Smooth muscle cell (in vitro differentiated cells): ENCODE measurements at regions not wholly inside any gene's neighbourhood (a gene's known extent, or its start where the extent isn't known, plus 50 kb on each side); places are given as distances from the start of the nearest gene placed in this dataset.

ENCODE experiments used
- DNase-seq: peaks from one replicate; lab custom pipeline; 2025; ENCODE audit not compliant: unreplicated experiment; lab: John Stamatoyannopoulos, UW
- H2AFZ ChIP-seq: fragments of 200-600 bp; sonication (generic); 2 replicates; pipeline ENCODE4 v1.6.0; 2016; ENCODE audit warnings: antibody characterized with exemption, low read depth, mild to moderate bottlenecking
- H3F3A ChIP-seq: fragments of 200-600 bp; sonication (generic); 2 replicates; pipeline ENCODE4 v1.6.0; 2017; ENCODE audit warnings: antibody characterized with exemption, low read depth
- H3K27ac ChIP-seq: fragments of 200-600 bp; sonication (generic); 2 replicates; pipeline ENCODE4 v1.5.1; 2016; ENCODE audit warnings: low read depth, mild to moderate bottlenecking
- H3K27me3 ChIP-seq: fragments of 200-600 bp; sonication (generic); 2 replicates; pipeline ENCODE4 v1.6.1; 2016; ENCODE audit warnings: low read depth, mild to moderate bottlenecking
- H3K36me3 ChIP-seq: fragments of 200-600 bp; sonication (generic); 2 replicates; pipeline ENCODE4 v1.5.1; 2016; ENCODE audit warnings: low read depth
- H3K4me1 ChIP-seq: fragments of 200-600 bp; sonication (generic); 2 replicates; pipeline ENCODE4 v1.5.1; 2016; ENCODE audit warnings: low read depth
- H3K4me2 ChIP-seq: fragments of 200-600 bp; sonication (generic); 2 replicates; pipeline ENCODE4 v1.6.0; 2016; ENCODE audit warnings: mild to moderate bottlenecking
- H3K4me3 ChIP-seq: fragments of 200-600 bp; sonication (generic); 2 replicates; pipeline ENCODE4 v1.5.1; 2016; ENCODE audit warnings: mild to moderate bottlenecking
- H3K79me2 ChIP-seq: fragments of 200-600 bp; sonication (generic); 2 replicates; pipeline ENCODE4 v1.6.0; 2016; ENCODE audit warnings: low read depth, mild to moderate bottlenecking
- H3K9ac ChIP-seq: fragments of 200-600 bp; sonication (generic); 2 replicates; pipeline ENCODE4 v1.6.0; 2016; ENCODE audit warnings: low read depth
- H3K9me3 ChIP-seq: fragments of 200-600 bp; sonication (generic); replicated peaks from 2 replicates; pipeline ENCODE4 v1.5.1; 2016; ENCODE audit warnings: low read depth
- H4K20me1 ChIP-seq: fragments of 200-600 bp; sonication (generic); 2 replicates; pipeline ENCODE4 v1.6.0; 2016; ENCODE audit warnings: low read depth
- CTCF ChIP-seq: fragments of 200-600 bp; sonication (generic); IDR thresholded peaks from 2 replicates; pipeline ENCODE4 v1.5.1; 2017; ENCODE audit warnings: borderline replicate concordance, mild to moderate bottlenecking, antibody characterized with exemption; ENCODE audit not compliant: insufficient read depth, poor library complexity, severe bottlenecking
- WGBS: methylation state at CpG from one replicate; pipeline ENCODE4 v1.1.7; 2016; ENCODE audit warnings: low lambda C conversion rate; 5-methylcytosine and 5-hydroxymethylcytosine counted together

- peaks cover 14% of the 10 kb centered on the region for H3K4me1 ChIP-seq
- WGBS, result 89% methylated on average over 12 of the region's 12 CpGs
Measured at GRCh38 chr16:86071611-86072240, 172.8 kb downstream of the IRF8 start.

GRCh38 chr16:86072328-86073102, 173.6 kb downstream of the IRF8 start:
- no peaks in the 10 kb centered on the region for H3K36me3 ChIP-seq
- no peaks in the 10 kb centered on the region for H3F3A ChIP-seq
- H3K9ac ChIP-seq, result no peak overlapping the region
- no peaks in the 10 kb centered on the region for H3K9me3 ChIP-seq
- H2AFZ ChIP-seq, result no peak overlapping the region
- no peaks in the 10 kb centered on the region for H3K79me2 ChIP-seq
- H3K4me2 ChIP-seq, result no peak overlapping the region
- H3K27me3 ChIP-seq, result no peaks in the 10 kb centered on the region
- H3K4me3 ChIP-seq, result no peak overlapping the region
- H3K27ac ChIP-seq, result no peak overlapping the region
- 57% methylated on average over 21 of the region's 21 CpGs for WGBS
- peak; percentile 77 for TF ChIP-seq CTCF
- peaks cover 14% of the 10 kb centered on the region for H3K4me1 ChIP-seq
- H4K20me1 ChIP-seq, result no peaks in the 10 kb centered on the region
- DNase-seq, result peak; percentile 25

More at GRCh38 chr16:86071611-86072240, 172.8 kb downstream of the IRF8 start:
- H3K79me2 ChIP-seq, result no peaks in the 10 kb centered on the region
- no peaks in the 10 kb centered on the region for H3K27me3 ChIP-seq
- no peak overlapping the region for H3K9ac ChIP-seq
- no peak overlapping the region for H2AFZ ChIP-seq
- no peak overlapping the region for H3K27ac ChIP-seq
- no peaks in the 10 kb centered on the region for H3K9me3 ChIP-seq
- no peak overlapping the region for H3K4me2 ChIP-seq
- H3K4me3 ChIP-seq, result no peak overlapping the region
- no peaks in the 10 kb centered on the region for H3F3A ChIP-seq
- no peak for DNase-seq
- H3K36me3 ChIP-seq, result no peaks in the 10 kb centered on the region
- H4K20me1 ChIP-seq, result no peaks in the 10 kb centered on the region
- TF ChIP-seq CTCF, result no peak

GRCh38 chr16:86073103-86073625, 174.2 kb downstream of the IRF8 start:
- Histone ChIP-seq H3K9ac (no peak overlapping the region), H3K27ac (no peak overlapping the region), H3K79me2 (no peaks in the 10 kb centered on the region), H3K4me3 (no peak overlapping the region), H4K20me1 (no peaks in the 10 kb centered on the region), H2AFZ (no peak overlapping the region), H3K27me3 (no peaks in the 10 kb centered on the region), H3K4me2 (no peak overlapping the region), H3F3A (no peaks in the 10 kb centered on the region), H3K36me3 (no peaks in the 10 kb centered on the region), H3K9me3 (no peaks in the 10 kb centered on the region), H3K4me1 (peaks cover 14% of the 10 kb centered on the region)
- WGBS, result 81% methylated on average over 11 of the region's 11 CpGs
- TF ChIP-seq CTCF, result no peak
- no peak for DNase-seq
